Prostate gland (tissue), 2 donors: ENCODE measurements at regions not wholly inside any gene's neighbourhood (a gene's known extent, or its start where the extent isn't known, plus 50 kb on each side); places are given as distances from the start of the nearest gene placed in this dataset.

Experiments
- CTCF ChIP-seq, 4 experiments: fragments of 200-600 bp in 2 of 4; fragments of 450-650 bp in 2 of 4; sonication (generic) in 2 of 4; IDR thresholded peaks; 1 replicate in 3 of 4; 2 replicates in 1 of 4; pipeline ENCODE4 v1.5.1; 2016 to 2019; ENCODE audit warnings: antibody characterized with exemption in 4 of 4, mild to moderate bottlenecking in 2 of 4, moderate library complexity in 2 of 4
- POLR2A ChIP-seq: fragments of 450-650 bp; IDR thresholded peaks from one replicate; pipeline ENCODE4 v1.6.1; 2016; ENCODE audit warnings: antibody characterized with exemption, mild to moderate bottlenecking
- POLR2AphosphoS5 ChIP-seq: sonication (generic); formaldehyde crosslinking; IDR thresholded peaks from one replicate; pipeline ENCODE4 v1.6.1; 2017; ENCODE audit warnings: antibody characterized with exemption

- TF ChIP-seq CTCF (IDR thresholded peaks at IDR 0.05): no peak
- TF ChIP-seq POLR2A: no peak
- TF ChIP-seq POLR2AphosphoS5: no peak
Measured at GRCh38 chr5:167869125-167869524, 422.3 kb upstream of the WWC1 start.
